Activated CD4-positive, alpha-beta T cell treated with anti-CD3 and anti-CD28 coated beads, Interleukin-2, amount 50 U/mL, for 48 hours (primary cell): ENCODE measurements at regions not wholly inside any gene's neighbourhood (a gene's known extent, or its start where the extent isn't known, plus 50 kb on each side); places are given as distances from the start of the nearest gene placed in this dataset.

Source experiments
- DNase-seq, 2 experiments: peaks; one replicate each; pipeline ENCODE4 v3.0.0-alpha.2; 2020

GRCh38 chr12:47558625-47559345 lies 147.0 kb downstream of the RPAP3 start:
- DNase-seq: no peak

GRCh38 chr12:47557386-47557785 lies 148.4 kb downstream of the RPAP3 start:
- DNase-seq: no peak

GRCh38 chr12:47556261-47557030 lies 149.4 kb downstream of the RPAP3 start:
- no peak for DNase-seq

- no peak for DNase-seq
These were observed 151.7 kb downstream of the RPAP3 start for GRCh38 chr12:47554046-47554653.

GRCh38 chr12:47553266-47553665 lies 152.6 kb downstream of the RPAP3 start:
- DNase-seq: no peak

- no peak for DNase-seq
These were observed 154.4 kb downstream of the RPAP3 start for GRCh38 chr12:47551426-47551851.

GRCh38 chr12:47549258-47549657 lies 156.6 kb downstream of the RPAP3 start:
- peak in 1 of 2 experiments; percentile 10 for DNase-seq

- DNase-seq: no peak
These were observed 157.4 kb downstream of the RPAP3 start for GRCh38 chr12:47548401-47548800.

GRCh38 chr12:47547077-47547476 lies 158.8 kb downstream of the RPAP3 start:
- no peak for DNase-seq

GRCh38 chr12:47545938-47546609 lies 159.8 kb downstream of the RPAP3 start:
- no peak for DNase-seq

GRCh38 chr12:47534695-47535094 lies 171.1 kb downstream of the RPAP3 start:
- no peak for DNase-seq

GRCh38 chr12:47530050-47530449 lies 175.8 kb downstream of the RPAP3 start:
- no peak for DNase-seq

GRCh38 chr12:47527816-47528215 lies 178.0 kb downstream of the RPAP3 start:
- no peak for DNase-seq

GRCh38 chr12:47520029-47520428 lies 185.8 kb downstream of the RPAP3 start:
- no peak for DNase-seq

- no peak for DNase-seq
These were observed 188.7 kb downstream of the RPAP3 start for GRCh38 chr12:47517122-47517521.

GRCh38 chr12:47509398-47509851 lies 196.4 kb downstream of the RPAP3 start:
- no peak for DNase-seq

GRCh38 chr12:47507221-47507620 lies 198.6 kb downstream of the RPAP3 start:
- DNase-seq: no peak

GRCh38 chr12:47504775-47505446 lies 200.9 kb downstream of the RPAP3 start:
- DNase-seq: peak in 1 of 2 experiments; percentile 8

- DNase-seq: no peak
These were observed 212.0 kb downstream of the RPAP3 start for GRCh38 chr12:47493801-47494200.

GRCh38 chr12:47491516-47492305 lies 214.1 kb downstream of the RPAP3 start:
- DNase-seq: no peak

- no peak for DNase-seq
These were observed 216.9 kb downstream of the RPAP3 start for GRCh38 chr12:47488888-47489287.

- no peak for DNase-seq
These were observed 224.8 kb downstream of the RPAP3 start for GRCh38 chr12:47481041-47481440.
